ENCODE measurements at regions not wholly inside any gene's neighbourhood (a gene's known extent, or its start where the extent isn't known, plus 50 kb on each side); places are given as distances from the start of the nearest gene placed in this dataset.
"Not testable (repeated sequence)": the region's sequence is repeated elsewhere in the genome, so short reads cannot be mapped to it uniquely, and the experiment has no call there.

- not testable (repeated sequence) for DNase-seq (ENCODE audit: low spot score)
Observed at GRCh38 chr6:67879105-67879904, 755.8 kb upstream of the ADGRB3 start.

- not testable (repeated sequence) for DNase-seq (ENCODE audit: low spot score)
Observed at GRCh38 chr6:67878216-67878615, 756.9 kb upstream of the ADGRB3 start.

GRCh38 chr6:67877288-67877687 lies 757.8 kb upstream of the ADGRB3 start:
- DNase-seq (ENCODE audit: low spot score) = no peak

GRCh38 chr6:67875877-67876383 lies 759.2 kb upstream of the ADGRB3 start:
- no peak for DNase-seq (ENCODE audit: low spot score)

GRCh38 chr6:67870321-67870720 lies 764.8 kb upstream of the ADGRB3 start:
- no peak for DNase-seq (ENCODE audit: low spot score)

GRCh38 chr6:67863346-67863745 lies 771.7 kb upstream of the ADGRB3 start:
- DNase-seq (ENCODE audit: low spot score) = peak; percentile 7

GRCh38 chr6:67854098-67854497 lies 781.0 kb upstream of the ADGRB3 start:
- DNase-seq (ENCODE audit: low spot score) = no peak

- DNase-seq (ENCODE audit: low spot score) = no peak
Observed at GRCh38 chr6:67839818-67840217, 795.3 kb upstream of the ADGRB3 start.

- no peak for DNase-seq (ENCODE audit: low spot score)
Observed at GRCh38 chr6:67825201-67825895, 809.7 kb upstream of the ADGRB3 start.

- DNase-seq (ENCODE audit: low spot score) = no peak
Observed at GRCh38 chr6:67818322-67818721, 816.8 kb upstream of the ADGRB3 start.

GRCh38 chr6:67815623-67816022 lies 819.5 kb upstream of the ADGRB3 start:
- DNase-seq (ENCODE audit: low spot score) = no peak

- DNase-seq (ENCODE audit: low spot score) = no peak
Observed at GRCh38 chr6:67814262-67814661, 820.8 kb upstream of the ADGRB3 start.

- DNase-seq (ENCODE audit: low spot score) = no peak
Observed at GRCh38 chr6:67812693-67813092, 822.4 kb upstream of the ADGRB3 start.

- no peak for DNase-seq (ENCODE audit: low spot score)
Observed at GRCh38 chr6:67812125-67812524, 823.0 kb upstream of the ADGRB3 start.

GRCh38 chr6:67811239-67812037 lies 823.6 kb upstream of the ADGRB3 start:
- no peak for DNase-seq (ENCODE audit: low spot score)

- not testable (repeated sequence) for DNase-seq (ENCODE audit: low spot score)
Observed at GRCh38 chr6:67804808-67805207, 830.3 kb upstream of the ADGRB3 start.

GRCh38 chr6:67802771-67803170 lies 832.3 kb upstream of the ADGRB3 start:
- no peak for DNase-seq (ENCODE audit: low spot score)

GRCh38 chr6:67792996-67793395 lies 842.1 kb upstream of the ADGRB3 start:
- DNase-seq (ENCODE audit: low spot score) = no peak

GRCh38 chr6:67790569-67790968 lies 844.5 kb upstream of the ADGRB3 start:
- no peak for DNase-seq (ENCODE audit: low spot score)

GRCh38 chr6:67787119-67787518 lies 848.0 kb upstream of the ADGRB3 start:
- DNase-seq (ENCODE audit: low spot score) = not testable (repeated sequence)

GRCh38 chr6:67779876-67780275 lies 855.2 kb upstream of the ADGRB3 start:
- no peak for DNase-seq (ENCODE audit: low spot score)

GRCh38 chr6:67775333-67775732 lies 859.7 kb upstream of the ADGRB3 start:
- no peak for DNase-seq (ENCODE audit: low spot score)

All from HT-29 (cell line).